ENCODE measurements at regions not wholly inside any gene's neighbourhood (a gene's known extent, or its start where the extent isn't known, plus 50 kb on each side); places are given as distances from the start of the nearest gene placed in this dataset.

- TF ChIP-seq CTCF (IDR thresholded peaks at IDR 0.05) (no peak), POLR2A (IDR thresholded peaks at IDR 0.05) (no peak)
Observed at GRCh38 chr2:60614319-60614718, 60.9 kb upstream of the BCL11A start.

Data from lower leg skin (tissue), 3 donors.